AG09319 (cell line): ENCODE measurements at regions not wholly inside any gene's neighbourhood (a gene's known extent, or its start where the extent isn't known, plus 50 kb on each side); places are given as distances from the start of the nearest gene placed in this dataset.

ENCODE experiments used
- DNase-seq: peaks from one replicate; pipeline ENCODE4 v3.0.0-alpha.2; 2010; ENCODE audit warnings: low read depth; ENCODE audit errors: extremely low read depth
- CTCF ChIP-seq: IDR thresholded peaks from 2 replicates; pipeline ENCODE4 v1.5.1; 2011; ENCODE audit warnings: low read depth, mild to moderate bottlenecking, inconsistent platforms, low read length, moderate library complexity

DNA sequence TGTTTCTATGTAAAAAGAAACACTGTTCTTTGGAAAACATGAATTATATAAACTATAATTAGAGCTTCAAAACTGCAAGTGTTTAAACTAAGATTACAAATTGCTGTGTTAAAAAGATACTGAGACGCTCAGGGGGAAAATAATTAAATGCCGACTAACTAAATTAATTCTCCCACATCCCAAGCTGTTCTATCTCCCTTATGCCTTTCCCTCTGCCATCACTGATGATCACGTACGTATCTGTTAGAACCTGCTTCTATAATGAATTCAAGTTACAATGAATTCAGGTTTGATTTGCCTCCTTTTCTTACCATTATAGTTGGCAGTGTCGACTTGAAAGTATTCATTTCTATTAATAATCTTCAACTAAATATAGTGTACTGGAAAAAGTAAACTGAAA, 349.9 kb upstream of the CDH6 start:
- TF ChIP-seq CTCF, result no peak
- no peak for DNase-seq

- no peak for DNase-seq
- TF ChIP-seq CTCF, result no peak
Measured at GRCh38 chr5:30839956-30840355, 353.5 kb upstream of the CDH6 start.

DNA sequence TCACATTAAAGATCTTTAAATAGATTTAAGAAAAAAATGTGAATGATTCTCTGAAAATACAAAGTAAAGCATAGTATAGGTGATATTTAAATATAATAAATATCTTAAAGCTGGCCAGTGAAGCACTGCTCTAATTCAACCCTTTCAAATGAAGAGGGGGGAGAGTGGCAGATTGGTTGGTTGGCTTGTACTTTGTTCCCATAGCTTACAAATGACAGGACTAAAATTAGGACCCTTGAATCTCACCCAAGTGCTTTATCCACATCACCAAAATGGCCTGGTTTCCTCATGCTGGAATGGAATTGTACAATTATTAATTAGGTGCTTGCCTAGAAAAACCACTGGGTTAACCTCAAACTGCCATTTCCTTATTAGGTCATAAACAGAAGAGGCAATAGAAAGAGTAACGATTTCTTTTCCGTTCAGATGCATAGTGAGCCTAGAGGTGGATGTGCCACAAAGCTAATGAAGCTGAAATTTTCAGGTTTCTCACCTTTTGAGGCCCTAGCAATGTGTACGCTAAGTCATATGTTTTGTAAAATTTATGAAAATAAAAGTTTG, 354.5 kb upstream of the CDH6 start:
- no peak for DNase-seq
- TF ChIP-seq CTCF, result no peak

GRCh38 chr5:30832519-30832918, 361.0 kb upstream of the CDH6 start:
- TF ChIP-seq CTCF, result no peak
- no peak for DNase-seq

DNA sequence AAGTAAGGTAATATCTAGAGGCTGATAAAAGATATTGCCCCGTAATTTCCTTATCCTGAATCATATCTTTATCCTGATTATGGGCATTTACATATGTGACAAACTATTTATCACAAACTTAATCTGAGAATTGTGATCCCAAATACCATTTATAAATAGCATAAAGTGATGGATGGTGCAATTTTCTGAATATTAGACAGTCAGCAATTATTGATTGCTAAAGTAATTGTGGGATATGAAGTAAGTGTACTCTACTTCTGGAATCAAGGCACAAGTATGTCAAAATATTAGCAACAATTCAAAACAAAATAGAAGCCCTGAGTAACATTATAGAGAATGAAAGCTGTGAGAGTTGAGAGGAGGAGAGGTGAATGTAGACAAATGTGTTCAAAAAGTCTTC, 361.9 kb upstream of the CDH6 start:
- no peak for TF ChIP-seq CTCF
- DNase-seq, result no peak

DNA sequence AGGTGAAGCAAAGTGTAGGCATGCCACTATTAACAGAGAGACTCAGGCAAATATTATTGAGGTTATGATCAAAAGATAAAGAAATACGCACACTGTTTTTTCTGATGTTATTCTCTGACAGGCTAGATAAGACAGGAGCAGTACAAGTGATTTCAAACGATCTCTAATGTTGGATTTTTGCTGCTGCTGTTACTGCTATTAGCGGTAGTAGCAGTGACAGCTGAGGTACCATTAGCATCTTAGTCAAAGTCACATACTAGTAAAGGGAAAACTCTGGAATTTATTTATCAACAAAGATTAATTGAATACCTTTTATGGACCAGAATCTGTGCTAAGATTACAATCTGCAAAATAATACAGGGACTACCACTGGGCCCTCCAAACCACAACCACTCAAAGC, 362.4 kb upstream of the CDH6 start:
- no peak for DNase-seq

GRCh38 chr5:30811298-30811697, 382.2 kb upstream of the CDH6 start:
- no peak for DNase-seq
- TF ChIP-seq CTCF, result no peak

More for the DNA sequence above, 362.4 kb upstream of the CDH6 start:
- no peak for TF ChIP-seq CTCF
